Endodermal cell (in vitro differentiated cells): ENCODE measurements at regions not wholly inside any gene's neighbourhood (a gene's known extent, or its start where the extent isn't known, plus 50 kb on each side); places are given as distances from the start of the nearest gene placed in this dataset.

Source experiments
- DNase-seq: peaks from one replicate; pipeline ENCODE4 v3.0.0-alpha.2; 2017
- H3K27ac ChIP-seq: 2 replicates; pipeline ENCODE4 v1.5.1; 2013; ENCODE audit warnings: mild to moderate bottlenecking, low read depth, low read length, moderate library complexity
- H3K27me3 ChIP-seq: 2 replicates; pipeline ENCODE4 v1.6.1; 2013; ENCODE audit warnings: mild to moderate bottlenecking, low read length, moderate library complexity; ENCODE audit not compliant: insufficient read depth, control insufficient read depth, poor library complexity, severe bottlenecking
- H3K36me3 ChIP-seq: 2 replicates; pipeline ENCODE4 v1.7.0; 2013; ENCODE audit warnings: mild to moderate bottlenecking, low read length, moderate library complexity; ENCODE audit not compliant: control insufficient read depth, insufficient read depth
- H3K4me1 ChIP-seq: one replicate; pipeline ENCODE4 v1.7.0; 2013; ENCODE audit warnings: low read length; ENCODE audit not compliant: control insufficient read depth, insufficient read depth
- H3K4me3 ChIP-seq: 2 replicates; pipeline ENCODE4 v1.5.1; 2013; ENCODE audit warnings: mild to moderate bottlenecking, low read length, moderate library complexity
- H3K9ac ChIP-seq: 2 replicates; pipeline ENCODE4 v1.6.1; 2013; ENCODE audit warnings: mild to moderate bottlenecking, low read length, moderate library complexity; ENCODE audit not compliant: poor library complexity, severe bottlenecking; ENCODE audit errors: extremely low read depth
- H3K9me3 ChIP-seq: 2 replicates; pipeline ENCODE4 v1.6.1; 2013; ENCODE audit warnings: mild to moderate bottlenecking, low read length, moderate library complexity; ENCODE audit not compliant: control insufficient read depth
- H3K27ac Mint-ChIP-seq: 2 replicates; pipeline ENCODE4 v1.8.0; 2020; ENCODE audit warnings: mixed read lengths
- H3K27me3 Mint-ChIP-seq: 2 replicates; pipeline ENCODE4 v1.8.0; 2021; ENCODE audit warnings: mild to moderate bottlenecking, mixed read lengths; ENCODE audit not compliant: insufficient read depth
- H3K36me3 Mint-ChIP-seq: 2 replicates; pipeline ENCODE4 v1.8.0; 2020; ENCODE audit warnings: low read depth, mixed read lengths
- H3K4me1 Mint-ChIP-seq: 2 replicates; pipeline ENCODE4 v1.8.0; 2020; ENCODE audit warnings: mixed read lengths
- H3K4me3 Mint-ChIP-seq: 2 replicates; pipeline ENCODE4 v1.8.0; 2020; ENCODE audit warnings: mild to moderate bottlenecking, moderate library complexity, mixed read lengths
- H3K9me3 Mint-ChIP-seq: 2 replicates; pipeline ENCODE4 v1.8.0; 2020; ENCODE audit warnings: mild to moderate bottlenecking, mixed read lengths
- WGBS, 2 experiments: methylation state at CpG; one replicate each; pipeline versions ENCODE4 v1.1.5 to v1.1.7; 2013; ENCODE audit warnings: missing lambda C conversion rate in 2 of 2, mixed read lengths in 1 of 2; ENCODE audit not compliant: insufficient coverage in 1 of 2, insufficient read length in 1 of 2; 5-methylcytosine and 5-hydroxymethylcytosine counted together
- TF ChIP-seq, protein P1 (sequence below): fragments of 200-600 bp; sonication (generic); conservative IDR thresholded peaks from 2 replicates; pipeline ENCODE4 v1.5.0; 2021; ENCODE audit warnings: antibody characterized with exemption, mild to moderate bottlenecking

- Mint-ChIP-seq H3K4me3 (no peak overlapping the region), H3K9me3 (no peaks in the 10 kb centered on the region), H3K36me3 (no peaks in the 10 kb centered on the region), H3K27ac (no peak overlapping the region), H3K27me3 (peaks cover 2% of the 10 kb centered on the region), H3K4me1 (peaks cover 4% of the 10 kb centered on the region)
- Histone ChIP-seq H3K27ac (no peak overlapping the region), H3K27me3 (no peaks in the 10 kb centered on the region), H3K4me1 (peaks cover 3% of the 10 kb centered on the region), H3K36me3 (no peaks in the 10 kb centered on the region), H3K9me3 (no peaks in the 10 kb centered on the region), H3K4me3 (no peak overlapping the region), H3K9ac (no peak overlapping the region)
- no peak for DNase-seq
- TF ChIP-seq, protein P1, sequence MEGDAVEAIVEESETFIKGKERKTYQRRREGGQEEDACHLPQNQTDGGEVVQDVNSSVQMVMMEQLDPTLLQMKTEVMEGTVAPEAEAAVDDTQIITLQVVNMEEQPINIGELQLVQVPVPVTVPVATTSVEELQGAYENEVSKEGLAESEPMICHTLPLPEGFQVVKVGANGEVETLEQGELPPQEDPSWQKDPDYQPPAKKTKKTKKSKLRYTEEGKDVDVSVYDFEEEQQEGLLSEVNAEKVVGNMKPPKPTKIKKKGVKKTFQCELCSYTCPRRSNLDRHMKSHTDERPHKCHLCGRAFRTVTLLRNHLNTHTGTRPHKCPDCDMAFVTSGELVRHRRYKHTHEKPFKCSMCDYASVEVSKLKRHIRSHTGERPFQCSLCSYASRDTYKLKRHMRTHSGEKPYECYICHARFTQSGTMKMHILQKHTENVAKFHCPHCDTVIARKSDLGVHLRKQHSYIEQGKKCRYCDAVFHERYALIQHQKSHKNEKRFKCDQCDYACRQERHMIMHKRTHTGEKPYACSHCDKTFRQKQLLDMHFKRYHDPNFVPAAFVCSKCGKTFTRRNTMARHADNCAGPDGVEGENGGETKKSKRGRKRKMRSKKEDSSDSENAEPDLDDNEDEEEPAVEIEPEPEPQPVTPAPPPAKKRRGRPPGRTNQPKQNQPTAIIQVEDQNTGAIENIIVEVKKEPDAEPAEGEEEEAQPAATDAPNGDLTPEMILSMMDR, result no peak
- 94 to 97% methylated on average over 2 of the region's 2 CpGs for WGBS, 2 experiments
Measured at GRCh38 chr21:25326181-25326580, 281.1 kb downstream of the MRPL39 start.

- H3K4me3 Mint-ChIP-seq, result no peak overlapping the region
- H3K36me3 Mint-ChIP-seq, result no peaks in the 10 kb centered on the region
- Histone ChIP-seq H3K4me1 (peaks cover 3% of the 10 kb centered on the region), H3K27me3 (no peaks in the 10 kb centered on the region), H3K4me3 (no peak overlapping the region), H3K9me3 (no peaks in the 10 kb centered on the region), H3K36me3 (no peaks in the 10 kb centered on the region), H3K9ac (no peak overlapping the region), H3K27ac (no peak overlapping the region)
- 91 to 96% methylated on average over 5 to 6 of the region's 6 CpGs for WGBS, 2 experiments
- H3K27me3 Mint-ChIP-seq, result peaks cover 2% of the 10 kb centered on the region
- TF ChIP-seq, protein P1, result no peak
- no peak overlapping the region for H3K27ac Mint-ChIP-seq
- no peak for DNase-seq
- peaks cover 4% of the 10 kb centered on the region for H3K4me1 Mint-ChIP-seq
- H3K9me3 Mint-ChIP-seq, result no peaks in the 10 kb centered on the region
Measured at GRCh38 chr21:25324666-25325065, 282.6 kb downstream of the MRPL39 start.

DNA sequence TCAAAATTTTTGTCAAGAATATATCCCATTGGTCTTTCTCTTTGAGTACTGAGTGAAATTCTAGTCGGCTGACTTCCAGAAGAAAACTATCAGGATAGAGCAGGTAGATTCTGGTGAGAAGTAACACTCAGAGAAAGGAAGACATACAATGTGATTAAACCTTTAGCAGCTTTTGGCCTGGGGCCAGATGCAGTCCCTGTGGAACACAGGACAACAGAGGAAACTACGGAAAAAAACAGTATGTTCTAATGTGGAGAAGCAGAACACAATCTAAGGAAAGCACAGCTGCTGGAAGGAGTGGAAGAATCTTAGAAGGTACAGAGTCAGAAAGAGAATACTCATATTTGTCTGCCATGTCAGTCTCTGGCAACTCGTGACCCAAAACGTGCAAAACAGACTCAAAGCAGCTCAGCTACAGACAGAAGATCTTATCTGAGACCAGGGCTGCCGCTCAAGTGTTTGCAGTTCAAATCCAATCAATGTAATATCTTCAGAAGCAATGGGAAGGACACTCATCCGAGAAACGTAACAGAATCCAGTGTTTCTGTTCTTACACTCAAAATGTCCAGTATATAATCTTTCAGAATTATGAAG lies 283.8 kb downstream of the MRPL39 start:
- peaks cover 5% of the 10 kb centered on the region for H3K27me3 ChIP-seq
- peaks cover under 1% of the 10 kb centered on the region for H3K4me1 Mint-ChIP-seq

More for the DNA sequence above, 283.8 kb downstream of the MRPL39 start:
- TF ChIP-seq, protein P1, result no peak
- Histone ChIP-seq H3K9me3 (no peaks in the 10 kb centered on the region), H3K9ac (no peak overlapping the region), H3K27ac (no peak overlapping the region), H3K36me3 (no peaks in the 10 kb centered on the region), H3K4me1 (no peaks in the 10 kb centered on the region), H3K4me3 (no peak overlapping the region)
- DNase-seq, result no peak
- H3K4me3 Mint-ChIP-seq, result no peak overlapping the region
- peaks cover 5% of the 10 kb centered on the region for H3K27me3 Mint-ChIP-seq
- H3K36me3 Mint-ChIP-seq, result no peaks in the 10 kb centered on the region
- WGBS, 2 experiments, result 84 to 100% methylated on average over 5 to 7 of the region's 7 CpGs
- H3K9me3 Mint-ChIP-seq, result no peaks in the 10 kb centered on the region
- no peak overlapping the region for H3K27ac Mint-ChIP-seq
